Endothelial cell of umbilical vein (primary cell): ENCODE measurements at regions not wholly inside any gene's neighbourhood (a gene's known extent, or its start where the extent isn't known, plus 50 kb on each side); places are given as distances from the start of the nearest gene placed in this dataset.
A peak's percentile ranks its signal among the peaks of the same experiment; 100 is the strongest.

Source experiments
- BruUV-seq: library from RNA; stranded (reverse); fragments of 400-500 nt; replicated peaks from 2 replicates; lab custom pipeline; 2021; lab: Mats Ljungman, UMichigan
- CTCF ChIA-PET: fragments of 300-600, 350-600 bp; sonication (Branson Sonifier 250); formaldehyde crosslinking; loops from one replicate; lab custom pipeline; 2021; ENCODE audit warnings: antibody characterized with exemption, inconsistent platforms; lab: Charles Lee
- POLR2A ChIA-PET: fragments of 300-600, 350-600 bp; sonication (Branson Sonifier 250); formaldehyde crosslinking; loops from one replicate; lab custom pipeline; 2021; ENCODE audit warnings: antibody characterized with exemption, inconsistent platforms; lab: Charles Lee
- DNase-seq: peaks from one replicate; pipeline ENCODE4 v3.0.0-alpha.2; 2011; ENCODE audit warnings: low read depth, low spot score
- FAIRE-seq: peaks from 2 replicates; lab custom pipeline; 2011; peaks lifted over from hg19 to GRCh38; lab: Jason Lieb, UNC
- H2AFZ ChIP-seq: 2 replicates; pipeline ENCODE4 v1.6.0; 2012; ENCODE audit warnings: low read depth, low read length, control low read depth, inconsistent platforms
- H3K27ac ChIP-seq: 2 replicates; pipeline ENCODE4 v1.5.1; 2011; ENCODE audit warnings: low read depth, mild to moderate bottlenecking, control low read depth, low read length, moderate library complexity; ENCODE audit not compliant: insufficient read depth
- H3K27me3 ChIP-seq, 2 experiments: 2 replicates each; pipeline versions ENCODE4 v1.6.0 to v1.6.1; 2011; ENCODE audit warnings: low read length in 2 of 2, mixed read lengths in 1 of 2; ENCODE audit not compliant: control insufficient read depth in 2 of 2, insufficient read depth in 2 of 2
- H3K36me3 ChIP-seq, 2 experiments: 2 replicates in 1 of 2; 3 replicates in 1 of 2; pipeline ENCODE4 v1.5.1; 2011; ENCODE audit warnings: low read length in 2 of 2, mild to moderate bottlenecking in 1 of 2, moderate library complexity in 1 of 2; ENCODE audit not compliant: control insufficient read depth in 2 of 2, insufficient read depth in 2 of 2; ENCODE audit errors: extremely low read depth in 1 of 2
- H3K4me1 ChIP-seq: 3 replicates; pipeline ENCODE4 v1.5.1; 2011; ENCODE audit warnings: mild to moderate bottlenecking, low read length; ENCODE audit not compliant: control insufficient read depth, insufficient read depth; ENCODE audit errors: extremely low read depth
- H3K4me2 ChIP-seq: 2 replicates; pipeline ENCODE4 v1.6.1; 2011; ENCODE audit warnings: low read length, control low read depth, mixed read lengths; ENCODE audit not compliant: insufficient read depth
- H3K4me3 ChIP-seq, 3 experiments: fragments of 200-600 bp in 1 of 3; sonication (generic), shearing (Covaris generic) in 1 of 3; replicated peaks in 1 of 3; 2 replicates each; pipeline ENCODE4 v1.5.1; 2011 to 2016; ENCODE audit warnings: control low read depth in 3 of 3, low read length in 3 of 3, mild to moderate bottlenecking in 2 of 3, inconsistent platforms in 1 of 3, low read depth in 1 of 3, moderate library complexity in 1 of 3; ENCODE audit not compliant: insufficient read depth in 1 of 3
- H3K79me2 ChIP-seq: 2 replicates; pipeline ENCODE4 v1.6.0; 2012; ENCODE audit warnings: low read length, inconsistent platforms; ENCODE audit not compliant: control insufficient read depth, insufficient read depth
- H3K9ac ChIP-seq: replicated peaks from 2 replicates; pipeline ENCODE3; 2011; ENCODE audit warnings: low read length, control low read depth; ENCODE audit not compliant: insufficient read depth; ENCODE audit errors: extremely low read depth
- H3K9me1 ChIP-seq: replicated peaks from 3 replicates; pipeline ENCODE4 v1.6.0; 2011; ENCODE audit warnings: mild to moderate bottlenecking, low read length; ENCODE audit not compliant: control insufficient read depth, insufficient read depth; ENCODE audit errors: extremely low read depth
- H3K9me3 ChIP-seq: replicated peaks from 2 replicates; pipeline ENCODE4 v1.5.1; 2012; ENCODE audit warnings: low read length, inconsistent platforms; ENCODE audit not compliant: control insufficient read depth, insufficient read depth
- H4K20me1 ChIP-seq: replicated peaks from 2 replicates; pipeline ENCODE3; 2011; ENCODE audit warnings: mild to moderate bottlenecking, low read length; ENCODE audit not compliant: control insufficient read depth, insufficient read depth; ENCODE audit errors: extremely low read depth
- EZH2 ChIP-seq: IDR thresholded peaks from 2 replicates; pipeline ENCODE4 v1.6.1; 2012; ENCODE audit warnings: borderline replicate concordance, low read depth, mild to moderate bottlenecking, moderate library complexity, low read length, inconsistent platforms; ENCODE audit not compliant: severe bottlenecking
- FOS ChIP-seq: IDR thresholded peaks from 2 replicates; pipeline ENCODE4 v1.6.1; 2011; ENCODE audit warnings: mild to moderate bottlenecking, low read length, moderate library complexity, borderline replicate concordance; ENCODE audit not compliant: insufficient read depth
- GATA2 ChIP-seq: IDR thresholded peaks from 2 replicates; pipeline ENCODE4 v1.7.0; 2011; ENCODE audit warnings: low read depth, mild to moderate bottlenecking, moderate library complexity, mixed read lengths, low read length; ENCODE audit not compliant: insufficient read length, insufficient read depth
- JUN ChIP-seq: IDR thresholded peaks from 2 replicates; pipeline ENCODE4 v1.6.1; 2011; ENCODE audit warnings: borderline replicate concordance, low read depth; ENCODE audit not compliant: insufficient read length, insufficient read depth
- MAX ChIP-seq: IDR thresholded peaks from 2 replicates; pipeline ENCODE4 v1.6.1; 2011; ENCODE audit not compliant: insufficient read depth, insufficient read length
- MYC ChIP-seq: IDR thresholded peaks from one replicate; pipeline ENCODE4 v1.6.1; 2011; ENCODE audit warnings: mild to moderate bottlenecking, low read depth, low read length
- POLR2A ChIP-seq: IDR thresholded peaks from 2 replicates; pipeline ENCODE4 v1.6.1; 2012; ENCODE audit warnings: low read depth, mild to moderate bottlenecking, control low read depth, low read length
- POLR2AphosphoS5 ChIP-seq: IDR thresholded peaks from 2 replicates; pipeline ENCODE4 v1.6.1; 2012; ENCODE audit warnings: low read depth, mild to moderate bottlenecking, control low read depth, low read length, moderate library complexity; ENCODE audit not compliant: insufficient read depth
- dilution Hi-C: fragments of 300-500 bp; cut with MboI; formaldehyde crosslinking; loops from one replicate; pipeline ENCODE4 v1.15.0; 2019; ENCODE audit warnings: low sequenced_read_pairs; ENCODE audit not compliant: extremely low pct_ligation_motif_present
- intact Hi-C: fragments of 100-400 bp; cut with micrococcal nuclease; formaldehyde crosslinking; loops from one replicate; pipeline ENCODE4 v1.10.0; 2022
- TF ChIP-seq, protein P1 (sequence below), 2 donors: IDR thresholded peaks; 1 replicate in 1 of 2; 2 replicates in 1 of 2; pipeline ENCODE4 v1.5.1; 2011; ENCODE audit warnings: low read length in 2 of 2, mild to moderate bottlenecking in 2 of 2, moderate library complexity in 2 of 2, control low read depth in 1 of 2, inconsistent platforms in 1 of 2, low read depth in 1 of 2; ENCODE audit not compliant: insufficient read depth in 1 of 2; ENCODE audit errors: extremely low read depth in 1 of 2

GRCh38 chr7:4610768-4611467 is 71.2 kb upstream of the FOXK1 start:
- BruUV-seq: no TSS peak
- intact Hi-C loops (loop anchor here (1.0 to 10.0 kb wide), 5 partner anchors 20 to 474 kb away; partner anchors contain the start of gene RADIL), dilution Hi-C loops (no loop called here)
- no peak overlapping the region for H3K27ac ChIP-seq
- peak; percentile 88 for FAIRE-seq
- no peak overlapping the region for H2AFZ ChIP-seq
- peak; percentile 71 for DNase-seq
- ChIA-PET POLR2A (no interaction called here), CTCF (interaction anchor here (1.2 to 5.2 kb wide), 3 partner anchors 20 to 181 kb away, joined by 3 to 45 read pairs (median 7); no protein-coding TSS in a partner anchor)
- no peak for TF ChIP-seq POLR2AphosphoS5
- TF ChIP-seq, protein P1, sequence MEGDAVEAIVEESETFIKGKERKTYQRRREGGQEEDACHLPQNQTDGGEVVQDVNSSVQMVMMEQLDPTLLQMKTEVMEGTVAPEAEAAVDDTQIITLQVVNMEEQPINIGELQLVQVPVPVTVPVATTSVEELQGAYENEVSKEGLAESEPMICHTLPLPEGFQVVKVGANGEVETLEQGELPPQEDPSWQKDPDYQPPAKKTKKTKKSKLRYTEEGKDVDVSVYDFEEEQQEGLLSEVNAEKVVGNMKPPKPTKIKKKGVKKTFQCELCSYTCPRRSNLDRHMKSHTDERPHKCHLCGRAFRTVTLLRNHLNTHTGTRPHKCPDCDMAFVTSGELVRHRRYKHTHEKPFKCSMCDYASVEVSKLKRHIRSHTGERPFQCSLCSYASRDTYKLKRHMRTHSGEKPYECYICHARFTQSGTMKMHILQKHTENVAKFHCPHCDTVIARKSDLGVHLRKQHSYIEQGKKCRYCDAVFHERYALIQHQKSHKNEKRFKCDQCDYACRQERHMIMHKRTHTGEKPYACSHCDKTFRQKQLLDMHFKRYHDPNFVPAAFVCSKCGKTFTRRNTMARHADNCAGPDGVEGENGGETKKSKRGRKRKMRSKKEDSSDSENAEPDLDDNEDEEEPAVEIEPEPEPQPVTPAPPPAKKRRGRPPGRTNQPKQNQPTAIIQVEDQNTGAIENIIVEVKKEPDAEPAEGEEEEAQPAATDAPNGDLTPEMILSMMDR (IDR thresholded peaks at IDR 0.05; ENCODE audit: extremely low read depth in 1 of 2, insufficient read depth in 1 of 2, low read depth in 1 of 2, low read length in 2 of 2): peak; percentile 65 to 68
- H3K9ac ChIP-seq: no peak overlapping the region
- no peaks in the 10 kb centered on the region for H3K36me3 ChIP-seq
- peaks cover 12% of the 10 kb centered on the region for H3K4me1 ChIP-seq
- no peak overlapping the region for H3K4me3 ChIP-seq
- H3K9me3 ChIP-seq: no peaks in the 10 kb centered on the region
- no peak overlapping the region for H3K4me2 ChIP-seq
- no peaks in the 10 kb centered on the region for H3K9me1 ChIP-seq
- H4K20me1 ChIP-seq: no peaks in the 10 kb centered on the region
- no peaks in the 10 kb centered on the region for H3K79me2 ChIP-seq
- H3K27me3 ChIP-seq: no peaks in the 10 kb centered on the region

GRCh38 chr7:4612237-4612636 is 69.9 kb upstream of the FOXK1 start:
- dilution Hi-C loops: no loop called here
- no peaks in the 10 kb centered on the region for H4K20me1 ChIP-seq
- no peak overlapping the region for H2AFZ ChIP-seq
- FAIRE-seq (no peak), DNase-seq (no peak)
- no TSS peak for BruUV-seq
- no peak overlapping the region for H3K4me3 ChIP-seq
- no peaks in the 10 kb centered on the region for H3K27me3 ChIP-seq
- H3K4me2 ChIP-seq: no peak overlapping the region
- no peak overlapping the region for H3K9ac ChIP-seq
- POLR2A ChIA-PET: no interaction called here
- no peak for TF ChIP-seq EZH2
- TF ChIP-seq, protein P1 (IDR thresholded peaks at IDR 0.05; ENCODE audit: extremely low read depth in 1 of 2, insufficient read depth in 1 of 2, low read depth in 1 of 2, low read length in 2 of 2): no peak
- TF ChIP-seq FOS: no peak
- TF ChIP-seq MYC: no peak
- no peak for TF ChIP-seq JUN
- TF ChIP-seq MAX: no peak
- TF ChIP-seq POLR2AphosphoS5: no peak
- TF ChIP-seq POLR2A: no peak
- no peak for TF ChIP-seq GATA2
- no peaks in the 10 kb centered on the region for H3K79me2 ChIP-seq
- H3K4me1 ChIP-seq: peaks cover 12% of the 10 kb centered on the region
- intact Hi-C loops: loop anchor here (10.0 kb wide), 2 partner anchors 363 to 473 kb away; no protein-coding TSS in a partner anchor
- no peaks in the 10 kb centered on the region for H3K9me1 ChIP-seq
- H3K9me3 ChIP-seq: no peaks in the 10 kb centered on the region
- no peaks in the 10 kb centered on the region for H3K36me3 ChIP-seq
- H3K27ac ChIP-seq: no peak overlapping the region
- CTCF ChIA-PET: interaction anchor here (0.7 to 5.2 kb wide), 7 partner anchors 14 to 179 kb away, joined by 3 to 45 read pairs (median 4); no protein-coding TSS in a partner anchor
